ENCODE measurements at regions not wholly inside any gene's neighbourhood (a gene's known extent, or its start where the extent isn't known, plus 50 kb on each side); places are given as distances from the start of the nearest gene placed in this dataset.

DNA sequence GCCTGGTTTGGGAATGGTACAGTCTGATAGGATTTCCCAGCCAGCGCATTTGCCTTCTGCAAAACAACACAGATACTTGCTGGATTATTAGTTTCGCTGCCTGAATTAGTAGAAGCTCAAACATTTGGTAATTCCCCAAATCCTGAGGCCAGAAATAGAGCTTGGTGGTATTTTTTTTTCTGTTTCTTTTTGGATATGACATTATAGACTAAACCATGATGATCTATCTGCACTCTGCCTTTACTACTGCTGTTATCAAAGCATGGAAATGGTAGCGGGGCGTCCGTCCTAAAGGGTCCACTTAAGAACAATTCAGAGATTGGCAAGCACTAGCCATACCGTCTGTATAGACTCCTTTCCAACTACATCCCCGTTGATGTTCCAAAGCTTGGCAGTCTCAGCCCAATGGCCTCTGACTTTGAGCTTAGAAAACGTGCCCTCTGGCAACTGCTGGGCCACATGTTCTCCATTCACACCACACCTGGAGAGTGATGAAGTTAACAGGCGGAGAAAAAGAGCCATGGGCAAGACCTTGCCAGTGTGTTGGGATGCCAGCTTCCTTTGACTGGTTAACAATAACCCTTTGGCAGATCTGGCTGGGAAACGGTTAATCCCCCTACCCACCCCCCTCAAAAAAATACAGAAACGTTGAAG lies 241.0 kb upstream of the NR2F2 start:
- DNase-seq, result no peak

DNA sequence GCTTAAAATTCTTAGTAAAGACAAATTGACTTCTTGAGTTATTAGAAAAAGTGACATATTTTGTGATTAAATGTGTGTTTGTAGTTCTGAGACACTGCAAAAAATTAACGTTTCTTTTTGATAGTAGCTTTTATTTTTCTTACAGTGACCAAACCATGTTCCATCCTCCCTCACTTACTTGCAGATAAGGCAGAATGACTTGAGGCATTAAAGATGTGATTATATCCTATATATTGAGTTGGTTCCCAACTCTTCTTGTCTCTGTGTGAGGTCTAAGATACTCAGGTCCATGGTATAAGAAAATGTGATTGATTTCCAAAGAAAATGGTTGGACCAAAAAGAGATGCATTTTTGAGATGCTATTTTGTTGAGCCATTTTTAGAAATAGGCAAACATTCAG lies 238.3 kb upstream of the NR2F2 start:
- no peak for DNase-seq

DNA sequence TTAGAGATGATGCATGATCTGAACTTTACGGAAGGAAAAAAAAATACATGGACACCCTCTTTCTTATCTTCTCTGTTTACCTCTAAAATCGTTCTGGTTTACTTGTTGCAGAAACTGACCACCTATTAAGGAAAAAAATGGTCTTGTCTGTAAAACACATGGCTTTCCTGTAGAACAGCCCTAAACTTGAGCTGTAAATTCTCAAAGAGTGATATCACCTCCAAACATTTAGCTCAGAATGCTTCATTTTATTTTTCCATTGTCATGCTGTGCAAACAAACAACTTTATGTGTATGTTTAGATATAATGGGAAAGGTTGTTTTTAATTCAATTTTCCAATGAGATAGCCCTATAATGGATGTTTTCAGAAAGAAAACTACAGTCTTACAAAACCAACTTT lies 237.4 kb upstream of the NR2F2 start:
- no peak for DNase-seq

DNA sequence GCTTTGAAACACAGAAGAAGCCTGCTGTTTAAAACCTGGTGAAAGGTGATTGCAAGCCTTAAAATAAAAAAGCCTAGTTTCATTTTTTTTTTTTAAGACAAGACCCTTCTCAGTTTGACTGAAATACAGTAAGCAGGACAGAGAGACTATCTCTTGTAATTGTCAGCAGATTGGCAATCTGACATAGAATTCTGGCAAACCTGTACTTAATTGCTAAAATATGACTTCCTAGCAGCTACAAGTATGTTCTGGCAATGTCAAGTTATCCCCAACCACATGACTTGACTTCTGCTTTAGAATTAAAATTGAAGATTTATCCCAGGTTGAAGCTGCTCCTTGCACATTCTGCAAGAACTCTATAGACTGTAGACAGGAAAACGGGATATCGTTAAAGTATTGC lies 232.8 kb upstream of the NR2F2 start:
- no peak for DNase-seq

DNA sequence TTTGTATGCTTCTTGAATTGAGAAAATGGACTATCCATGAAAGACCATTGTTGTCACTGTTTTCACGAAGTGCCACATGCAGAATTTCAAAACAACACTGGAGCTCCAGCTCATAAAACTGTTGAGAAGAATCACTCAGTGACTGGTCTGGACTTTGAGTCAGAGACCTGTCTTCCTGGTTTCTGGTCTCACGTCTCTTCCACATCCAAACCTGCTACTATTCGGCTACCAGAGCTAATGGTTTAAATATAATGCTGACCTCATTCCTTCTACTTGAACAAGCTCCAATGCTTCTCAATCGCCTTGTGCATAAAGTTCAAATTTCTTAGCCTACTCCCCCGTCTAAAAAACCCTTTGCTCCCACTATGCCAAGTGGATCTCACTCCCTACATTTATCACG lies 227.9 kb upstream of the NR2F2 start:
- no peak for DNase-seq

DNA sequence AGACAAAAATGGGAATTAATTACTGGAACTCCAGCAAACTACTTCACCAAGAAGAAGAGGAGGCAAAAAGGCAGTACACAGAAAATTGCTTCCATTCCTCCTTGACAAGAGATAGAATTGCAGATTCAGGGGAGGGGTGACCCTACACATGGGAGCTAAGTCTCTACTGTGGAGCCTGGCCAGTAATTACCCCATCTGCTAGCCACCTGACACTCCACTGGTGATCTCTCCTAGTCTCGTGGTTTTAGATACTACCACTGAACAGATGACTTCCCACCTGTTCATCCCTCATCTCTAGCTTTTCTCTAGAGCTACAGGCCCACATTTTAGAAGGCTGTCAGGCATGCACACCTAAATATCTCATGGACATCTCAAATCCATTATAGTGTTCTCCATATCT lies 224.3 kb upstream of the NR2F2 start:
- DNase-seq, result no peak

DNA sequence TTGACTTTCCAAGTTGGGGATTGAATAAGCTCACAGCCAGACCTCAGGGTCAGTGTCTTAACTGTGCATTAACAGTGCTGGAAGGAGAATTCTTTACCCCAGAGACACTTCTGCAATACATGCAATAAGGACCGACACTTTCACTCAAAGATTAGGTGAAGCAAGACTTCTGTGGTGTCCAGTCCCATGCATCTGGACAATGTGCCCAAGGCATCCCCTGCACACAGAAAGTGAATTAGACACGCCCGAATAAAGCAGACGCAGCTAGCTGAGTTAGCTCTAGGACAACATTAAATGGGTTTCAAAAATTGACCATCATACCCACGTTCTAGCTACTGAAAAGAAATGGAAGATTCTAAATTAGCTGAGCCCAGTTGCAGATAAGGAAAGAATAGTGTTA lies 223.9 kb upstream of the NR2F2 start:
- no peak for DNase-seq

DNA sequence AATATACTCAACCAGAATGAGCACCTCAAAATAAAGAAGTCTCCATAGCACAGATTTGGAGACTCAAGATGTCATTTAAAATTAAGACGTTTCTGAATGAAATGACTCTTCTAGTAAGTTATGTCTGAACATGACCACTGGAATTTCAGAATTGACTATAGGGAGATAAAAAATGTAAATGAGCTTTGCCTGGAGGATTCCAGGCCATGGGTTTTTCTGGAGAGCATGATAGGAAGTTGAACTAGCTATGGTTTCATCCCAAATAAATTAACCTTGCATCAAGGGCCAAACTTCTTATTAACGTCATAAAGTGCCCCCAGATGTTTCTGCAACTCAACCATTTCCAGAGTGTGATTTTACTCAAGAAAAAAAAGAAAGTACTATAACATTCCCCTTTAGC lies 222.6 kb upstream of the NR2F2 start:
- DNase-seq, result no peak

DNA sequence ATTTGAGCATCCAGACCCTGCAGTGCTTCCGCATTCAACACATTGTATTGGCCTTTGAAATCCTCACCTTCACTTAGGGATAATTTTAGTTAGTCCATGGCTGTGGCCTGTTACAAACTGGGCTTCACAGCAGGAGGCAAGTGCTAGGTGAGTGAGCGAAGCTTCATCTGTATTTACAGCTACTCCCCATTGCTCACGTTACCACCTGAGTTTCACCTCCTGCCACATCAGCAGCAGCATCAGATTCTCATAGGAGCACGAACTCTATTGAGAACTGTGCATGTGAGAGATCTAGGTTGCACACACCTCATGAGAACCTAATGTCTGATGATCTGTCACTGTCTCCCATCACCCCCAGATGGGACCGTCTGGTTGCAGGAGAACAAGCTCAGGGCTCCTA lies 222.1 kb upstream of the NR2F2 start:
- DNase-seq, result no peak

DNA sequence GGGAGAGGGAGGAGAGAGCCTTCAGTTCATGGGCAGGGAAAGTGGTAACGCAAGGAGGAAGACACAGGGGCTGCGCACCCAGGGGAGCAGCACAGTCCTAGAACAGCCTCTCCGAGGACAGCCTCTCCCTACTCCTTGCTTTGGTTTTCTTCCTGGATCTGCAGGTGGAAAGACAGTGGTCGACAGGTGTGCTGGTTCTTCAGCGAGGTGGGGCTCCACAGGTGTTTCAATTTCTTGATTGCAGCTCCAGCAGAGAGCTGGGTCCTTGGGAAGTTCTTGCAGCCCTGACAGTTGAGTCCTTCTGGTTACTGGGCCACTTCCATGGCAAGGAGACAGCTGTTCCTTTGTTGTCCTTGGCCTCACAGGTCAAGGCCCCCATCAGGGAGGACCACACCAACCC lies 220.7 kb upstream of the NR2F2 start:
- no peak for DNase-seq

DNA sequence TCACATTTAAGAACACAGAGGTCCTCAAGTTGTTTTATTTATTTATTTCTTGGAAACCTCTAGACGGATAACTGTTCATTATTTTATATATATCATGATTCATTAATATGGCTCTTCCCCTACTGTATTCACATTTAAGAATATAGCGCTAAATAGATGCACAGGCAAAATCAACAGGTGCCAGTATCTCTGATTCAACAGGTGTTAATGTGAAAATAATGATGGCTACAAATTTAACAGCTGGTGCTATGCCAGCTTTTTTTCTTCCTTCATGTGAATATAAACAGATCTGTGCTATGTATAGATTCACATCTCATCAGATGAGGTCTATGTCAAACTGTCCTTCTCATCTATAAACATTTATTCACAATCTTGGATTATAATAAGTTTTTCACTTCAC lies 218.5 kb upstream of the NR2F2 start:
- no peak for DNase-seq

DNA sequence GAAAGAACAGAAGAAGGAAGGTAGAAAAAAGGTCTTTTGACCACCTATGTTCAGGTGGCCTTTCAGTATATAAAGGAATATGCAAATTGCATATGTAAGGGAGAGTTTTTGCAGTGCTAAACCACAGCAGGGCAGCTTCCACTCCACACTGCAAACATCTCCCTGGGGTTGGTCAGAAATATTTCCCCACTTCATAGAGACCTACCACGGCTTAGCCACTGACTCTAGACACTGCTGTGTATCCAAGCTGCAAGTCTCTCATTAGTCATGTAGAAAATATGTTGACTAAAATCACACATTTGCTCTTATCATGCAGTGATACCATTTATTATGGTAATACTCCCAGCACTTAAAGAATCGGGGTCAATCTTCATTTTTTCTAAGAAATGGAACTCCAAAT lies 214.9 kb upstream of the NR2F2 start:
- no peak for DNase-seq

DNA sequence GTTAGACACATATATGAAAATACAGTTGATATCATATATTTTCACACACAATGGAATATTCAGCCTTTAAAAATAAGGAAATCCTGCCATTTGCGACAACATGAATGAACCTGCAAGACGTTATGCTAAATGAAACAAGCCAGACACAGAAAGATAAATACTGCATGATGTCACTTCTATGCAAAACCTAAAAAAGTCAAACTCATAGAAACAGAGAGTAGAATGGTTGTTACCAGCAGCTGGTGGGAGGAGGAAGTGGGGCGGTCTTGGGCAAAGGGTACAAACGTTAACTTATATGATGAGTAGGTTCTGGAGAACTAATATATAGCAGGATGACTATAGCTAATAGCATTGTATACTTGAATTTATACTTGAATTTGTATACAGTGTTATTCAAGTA lies 213.2 kb upstream of the NR2F2 start:
- DNase-seq, result no peak

DNA sequence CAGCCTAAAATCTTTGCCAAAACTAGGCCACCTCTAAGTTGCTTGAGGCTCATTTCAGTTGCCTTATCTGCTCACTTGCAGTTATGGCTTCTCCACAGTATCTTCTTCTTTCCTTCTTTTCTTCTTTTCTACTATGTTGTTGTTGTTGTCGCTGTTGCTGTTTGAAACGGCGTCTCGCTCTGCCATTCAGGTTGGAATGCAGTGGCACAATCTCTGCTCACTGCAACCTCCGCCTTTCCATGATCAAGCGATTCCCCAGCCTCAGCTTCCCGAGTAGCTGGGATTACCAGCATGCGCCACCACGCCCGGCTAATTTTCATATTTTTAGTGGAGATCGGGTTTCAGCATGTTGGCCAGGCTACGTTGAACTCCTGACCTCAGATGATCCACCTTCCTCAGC lies 210.8 kb upstream of the NR2F2 start:
- peak; percentile 45 for DNase-seq

DNA sequence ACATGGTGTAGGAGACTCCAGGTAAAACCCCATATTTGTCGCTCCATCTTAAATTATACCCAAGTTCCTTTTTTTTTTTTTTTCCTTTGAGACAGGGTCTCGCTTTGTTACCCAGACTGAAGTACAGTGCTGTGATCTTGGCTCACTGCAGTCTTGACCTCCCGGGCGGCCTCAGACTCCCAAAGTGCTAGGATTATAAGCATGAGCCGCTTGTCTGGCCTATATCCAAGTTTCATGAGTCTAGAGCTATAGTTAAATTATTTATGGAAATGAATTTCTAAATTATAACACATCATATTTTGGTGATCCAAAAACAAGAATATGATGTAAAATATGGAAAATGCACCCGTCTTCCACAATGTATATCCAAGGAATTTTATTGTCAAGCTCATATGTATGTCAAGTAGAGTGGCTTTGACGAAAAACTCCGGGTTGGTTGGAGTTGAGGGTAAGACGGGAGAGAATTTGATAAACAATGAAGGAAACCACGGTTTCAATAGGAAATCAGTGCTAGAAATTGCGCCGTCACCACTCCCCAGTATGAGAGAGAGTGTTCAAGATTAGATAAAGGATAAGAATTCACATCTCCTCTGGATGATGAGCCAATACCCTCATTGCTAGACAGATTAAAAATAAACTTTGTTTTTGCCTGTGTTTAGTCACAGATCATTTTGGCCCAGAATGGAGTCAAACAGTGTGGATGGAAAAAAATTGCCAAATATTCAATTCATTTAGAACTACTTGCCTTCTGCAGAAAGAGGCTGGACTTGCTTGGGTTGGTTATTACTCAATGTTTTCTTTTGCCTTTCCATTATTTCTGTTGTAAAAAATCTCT lies 209.2 kb upstream of the NR2F2 start:
- no peak for DNase-seq

DNA sequence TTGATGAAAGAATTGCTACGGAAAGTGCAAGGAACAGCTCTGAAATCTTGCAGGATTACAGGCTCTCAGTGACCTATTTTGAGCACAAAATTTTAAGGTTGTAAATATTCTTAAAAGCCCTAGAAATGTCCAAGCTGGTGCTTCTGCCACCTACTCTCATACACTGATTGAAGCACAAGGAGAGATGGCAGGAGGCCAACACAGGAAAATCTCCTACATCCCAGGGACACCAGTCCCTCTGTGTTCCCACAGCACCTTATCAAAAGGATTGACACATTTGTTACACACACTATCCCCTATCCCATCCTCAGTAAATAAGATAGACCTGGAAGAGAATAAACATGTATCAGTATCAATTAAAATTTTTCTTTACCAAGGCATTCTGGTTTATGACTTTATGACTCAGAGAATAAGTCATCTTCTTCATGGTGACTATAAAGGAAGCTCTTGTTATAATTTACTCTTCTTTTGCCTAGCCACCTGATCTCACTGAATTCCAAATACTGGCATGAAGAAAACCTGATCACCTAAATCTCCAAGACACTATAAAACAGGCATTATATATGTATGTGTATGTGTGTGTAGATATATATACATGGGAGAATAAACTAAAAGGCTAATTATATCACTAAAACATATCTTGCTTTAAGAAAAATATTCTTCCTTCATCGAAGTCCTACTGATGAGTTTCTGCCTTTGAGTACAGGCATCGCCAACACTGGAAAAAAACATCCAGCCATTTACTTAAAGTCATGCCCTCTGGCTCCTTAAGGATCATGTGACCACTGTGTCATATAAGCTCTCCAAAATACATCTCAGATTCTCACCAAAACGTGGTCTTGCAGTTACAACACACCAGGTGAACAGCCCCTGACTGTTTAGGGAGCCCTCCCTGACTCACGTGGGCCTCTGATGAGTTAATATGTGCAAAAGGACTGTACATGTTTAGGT lies 208.1 kb upstream of the NR2F2 start:
- no peak for DNase-seq

DNA sequence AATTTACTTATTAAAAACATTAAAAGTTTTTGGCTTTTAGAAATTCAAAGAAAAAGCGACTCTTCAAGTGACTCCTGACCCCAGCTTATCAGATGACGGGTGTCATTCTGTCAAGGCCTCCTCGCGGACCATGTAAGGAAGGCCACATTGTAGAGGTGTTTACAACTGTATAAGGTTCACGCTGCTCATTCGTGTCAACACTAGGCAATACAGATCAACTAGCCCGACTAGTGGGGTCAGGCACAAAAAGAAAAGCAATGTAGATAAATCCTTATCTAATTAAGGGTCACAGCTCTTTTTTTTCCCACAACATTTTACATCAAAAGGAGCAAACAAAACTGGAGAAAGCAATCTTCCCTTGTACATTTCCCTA lies 207.5 kb upstream of the NR2F2 start:
- no peak for DNase-seq

DNA sequence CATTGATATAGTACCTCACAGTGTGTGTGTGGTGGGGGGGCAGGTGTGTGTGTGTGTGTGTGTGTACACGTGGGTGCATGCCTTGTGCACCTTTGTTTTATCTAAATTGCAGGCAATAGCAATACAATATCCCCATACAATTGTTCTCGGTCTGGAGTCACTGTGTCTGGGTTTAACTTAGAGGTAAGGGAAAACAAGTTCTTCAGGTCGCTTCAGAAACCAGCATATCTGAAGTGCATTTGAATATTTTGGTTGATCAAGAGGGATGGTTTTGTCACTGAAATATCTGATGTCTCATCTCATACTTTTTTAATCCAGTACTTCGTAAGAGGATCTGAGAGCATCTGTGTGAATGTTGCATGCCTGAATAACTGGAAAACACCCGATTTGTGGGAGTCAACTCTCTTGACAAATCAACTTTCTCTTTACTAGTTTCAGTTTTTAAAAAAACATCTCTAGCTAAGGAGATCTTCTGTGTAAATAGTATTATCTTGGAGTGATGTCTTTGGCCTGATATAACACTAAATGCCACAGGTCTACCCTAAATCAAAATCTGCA lies 206.8 kb upstream of the NR2F2 start:
- no peak for DNase-seq

DNA sequence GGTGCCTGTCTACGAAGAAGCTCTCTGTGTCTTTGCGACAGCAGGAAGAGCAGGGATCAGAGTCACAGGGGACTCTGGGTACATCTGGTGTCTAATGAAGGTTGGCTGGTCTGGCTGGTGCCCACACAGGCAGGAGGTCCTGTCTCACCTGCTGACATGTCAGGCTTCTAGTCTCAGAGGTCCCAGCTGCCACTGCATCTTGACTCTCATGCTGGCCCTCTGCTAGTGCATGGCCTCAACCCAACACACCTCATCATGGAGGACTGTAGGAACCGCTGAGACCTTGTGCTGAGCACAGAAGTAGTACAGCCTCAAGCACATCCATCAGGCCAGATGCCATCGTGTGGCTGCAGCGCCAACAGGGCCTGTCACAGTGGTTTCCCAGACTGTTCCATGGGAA lies 206.1 kb upstream of the NR2F2 start:
- DNase-seq, result no peak

DNA sequence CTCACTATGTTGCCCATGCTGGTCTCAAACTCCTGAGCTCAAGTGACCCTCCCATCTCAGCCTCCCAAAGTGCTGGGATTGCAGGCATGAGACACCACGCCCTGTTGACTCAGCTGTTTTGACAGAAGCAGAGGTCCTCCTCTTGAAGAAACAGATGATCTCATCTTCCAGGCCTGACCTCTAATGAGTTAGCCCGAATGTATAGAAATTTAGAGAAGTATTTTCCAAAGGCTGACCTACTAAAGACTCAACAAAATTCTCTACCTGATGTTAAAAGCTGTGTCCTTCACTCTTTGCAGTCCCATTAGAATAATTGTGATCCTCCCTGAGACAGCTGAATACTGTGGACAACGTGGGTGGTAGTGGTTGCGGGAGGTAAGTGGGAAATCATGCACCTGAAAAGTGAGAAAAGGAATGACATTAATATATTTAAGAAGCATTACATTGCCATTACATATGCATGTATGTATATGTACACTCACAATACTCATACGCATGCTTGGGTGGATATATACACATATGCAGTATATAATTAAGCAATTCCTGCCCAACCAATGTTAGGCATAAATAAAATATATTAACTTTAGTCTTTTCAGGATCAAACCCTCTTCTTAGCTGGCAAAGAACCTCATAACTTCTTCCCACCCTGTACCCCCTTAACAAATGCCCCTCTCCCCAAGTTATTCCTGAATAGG lies 204.6 kb upstream of the NR2F2 start:
- no peak for DNase-seq

DNA sequence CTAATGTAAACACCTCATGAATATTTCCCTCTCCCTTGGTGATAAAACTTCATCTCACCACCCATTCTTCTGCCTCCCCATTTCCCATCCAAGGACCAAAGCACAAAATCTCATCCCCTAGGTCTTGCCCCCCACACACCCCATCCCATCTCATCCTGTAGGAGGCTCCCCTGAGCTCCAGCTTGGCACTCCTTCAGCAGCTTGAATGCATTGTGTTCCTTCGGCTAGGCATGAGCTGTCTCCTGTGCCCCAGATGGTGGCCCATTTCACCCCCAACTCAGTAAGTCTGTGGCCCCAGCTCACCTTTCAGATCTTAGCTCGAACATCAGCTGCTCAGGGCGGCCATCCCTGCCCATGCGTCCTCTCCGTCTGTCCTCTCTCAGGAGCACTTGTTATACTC lies 203.6 kb upstream of the NR2F2 start:
- no peak for DNase-seq

DNA sequence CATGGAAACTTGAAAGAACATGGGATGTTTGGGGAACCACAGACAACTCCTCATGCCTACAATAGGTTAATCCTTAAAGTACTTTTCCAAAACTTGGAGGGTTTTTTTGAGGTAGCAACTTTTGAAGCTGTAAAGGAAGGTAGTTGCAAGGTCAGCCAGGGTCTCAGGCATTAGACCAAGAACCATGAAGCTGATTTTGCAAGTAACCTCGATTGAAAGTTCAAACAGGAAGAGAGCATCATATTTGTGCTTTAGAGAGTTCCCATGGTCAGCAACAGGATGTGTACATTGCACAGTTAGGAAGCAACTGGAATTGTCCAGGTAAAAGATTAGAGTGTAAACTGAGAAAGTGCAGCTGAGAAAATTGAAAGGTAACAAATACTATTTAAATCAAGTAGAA lies 199.8 kb upstream of the NR2F2 start:
- DNase-seq, result no peak

DNA sequence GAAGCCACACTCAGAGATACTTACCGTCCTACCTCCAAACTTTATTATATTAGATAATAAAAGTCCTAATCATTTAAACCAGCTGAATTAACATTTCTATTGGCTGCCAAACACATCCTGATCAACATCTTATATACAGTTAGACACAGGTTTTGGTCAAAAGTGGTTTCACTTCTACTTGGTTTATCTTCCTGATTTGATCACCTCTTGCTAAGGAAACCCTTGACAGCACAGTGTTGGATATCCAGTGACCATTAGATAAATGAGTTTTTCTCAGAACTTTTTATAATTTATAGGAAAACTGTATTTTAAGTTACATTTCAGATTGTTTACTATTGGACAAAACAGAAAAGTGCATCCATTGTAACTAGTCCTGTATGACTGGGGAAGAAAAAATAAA lies 198.4 kb upstream of the NR2F2 start:
- DNase-seq, result no peak
